ENCODE measurements at regions not wholly inside any gene's neighbourhood (a gene's known extent, or its start where the extent isn't known, plus 50 kb on each side); places are given as distances from the start of the nearest gene placed in this dataset.

DNA sequence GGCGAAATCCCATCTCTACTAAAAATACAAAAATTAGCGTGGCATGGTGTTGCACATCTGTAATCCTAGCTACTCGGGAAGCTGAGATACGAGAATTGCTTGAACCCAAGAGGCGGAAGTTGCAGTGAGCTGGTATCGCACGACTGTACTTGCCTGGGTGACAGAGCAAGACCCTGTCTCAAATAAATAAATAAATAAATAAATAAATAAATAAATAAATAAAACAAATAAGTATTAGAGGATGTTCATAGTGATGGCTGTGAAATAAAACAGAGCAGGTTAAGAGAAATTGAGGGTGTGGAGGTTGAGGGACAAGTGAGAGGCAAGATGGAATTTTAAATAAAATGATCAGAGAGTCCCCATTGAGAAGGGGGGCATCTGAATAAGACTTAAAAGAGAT, 124.7 kb upstream of the DST start:
- H3K4me1 ChIP-seq (ENCODE audit: insufficient read depth, low read length) = no peaks in the 10 kb centered on the region
- ATAC-seq (ENCODE audit: poor library complexity) = no peak
- POLR2A ChIA-PET = no interaction called here
- H3K27ac ChIP-seq (ENCODE audit: low read depth in 1 of 2, low read length in 2 of 2) = no peak overlapping the region
- no peaks in the 10 kb centered on the region for H3K27me3 Mint-ChIP-seq
- intact Hi-C loops (cut with DNase I, micrococcal nuclease) = no loop called here
- H3K9me3 ChIP-seq (ENCODE audit: control insufficient read depth in 1 of 2, insufficient read depth in 1 of 2, low read length in 2 of 2) = no peaks in the 10 kb centered on the region
- no peaks in the 10 kb centered on the region for H3K36me3 ChIP-seq (ENCODE audit: insufficient read depth, low read length)
- no peaks in the 10 kb centered on the region for H3K4me1 Mint-ChIP-seq (ENCODE audit: low read depth)
- H3K27ac Mint-ChIP-seq = no peak overlapping the region
- H3K27me3 ChIP-seq (ENCODE audit: control insufficient read depth in 1 of 2, insufficient read depth in 2 of 2, low read length in 2 of 2) = no peaks in the 10 kb centered on the region
- H3K4me3 ChIP-seq (ENCODE audit: low read length) = no peak overlapping the region
- CTCF ChIA-PET = no interaction called here
- H3K4me3 Mint-ChIP-seq = no peak overlapping the region
- no peaks in the 10 kb centered on the region for H3K9me3 Mint-ChIP-seq
- TF ChIP-seq, protein P1, sequence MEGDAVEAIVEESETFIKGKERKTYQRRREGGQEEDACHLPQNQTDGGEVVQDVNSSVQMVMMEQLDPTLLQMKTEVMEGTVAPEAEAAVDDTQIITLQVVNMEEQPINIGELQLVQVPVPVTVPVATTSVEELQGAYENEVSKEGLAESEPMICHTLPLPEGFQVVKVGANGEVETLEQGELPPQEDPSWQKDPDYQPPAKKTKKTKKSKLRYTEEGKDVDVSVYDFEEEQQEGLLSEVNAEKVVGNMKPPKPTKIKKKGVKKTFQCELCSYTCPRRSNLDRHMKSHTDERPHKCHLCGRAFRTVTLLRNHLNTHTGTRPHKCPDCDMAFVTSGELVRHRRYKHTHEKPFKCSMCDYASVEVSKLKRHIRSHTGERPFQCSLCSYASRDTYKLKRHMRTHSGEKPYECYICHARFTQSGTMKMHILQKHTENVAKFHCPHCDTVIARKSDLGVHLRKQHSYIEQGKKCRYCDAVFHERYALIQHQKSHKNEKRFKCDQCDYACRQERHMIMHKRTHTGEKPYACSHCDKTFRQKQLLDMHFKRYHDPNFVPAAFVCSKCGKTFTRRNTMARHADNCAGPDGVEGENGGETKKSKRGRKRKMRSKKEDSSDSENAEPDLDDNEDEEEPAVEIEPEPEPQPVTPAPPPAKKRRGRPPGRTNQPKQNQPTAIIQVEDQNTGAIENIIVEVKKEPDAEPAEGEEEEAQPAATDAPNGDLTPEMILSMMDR (IDR thresholded peaks at IDR 0.05) = no peak
- no peak for DNase-seq
- H3K36me3 Mint-ChIP-seq (ENCODE audit: low read depth) = no peaks in the 10 kb centered on the region

DNA sequence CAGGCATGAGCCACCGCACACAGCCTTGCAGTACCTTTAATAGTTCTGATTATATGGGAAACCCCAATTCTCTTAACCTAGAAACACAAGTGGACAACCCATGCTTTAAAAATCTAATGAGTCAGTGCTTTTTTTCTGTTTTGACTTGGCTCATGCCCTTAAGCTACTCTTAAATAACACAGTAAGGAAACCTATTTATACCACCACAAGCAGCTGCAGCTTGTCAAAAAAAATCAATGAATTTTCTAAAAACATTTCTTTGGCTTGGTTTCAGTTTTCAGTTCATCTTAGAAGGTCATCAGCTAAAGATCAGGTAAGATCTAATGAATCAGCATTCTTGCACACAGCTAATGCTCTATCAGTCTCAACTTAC, 124.1 kb upstream of the DST start:
- Mint-ChIP-seq H3K4me1 (ENCODE audit: low read depth) (no peaks in the 10 kb centered on the region), H3K36me3 (ENCODE audit: low read depth) (no peaks in the 10 kb centered on the region), H3K4me3 (no peak overlapping the region), H3K9me3 (no peaks in the 10 kb centered on the region), H3K27me3 (no peaks in the 10 kb centered on the region), H3K27ac (no peak overlapping the region)
- intact Hi-C loops (cut with DNase I, micrococcal nuclease) = no loop called here
- H3K4me1 ChIP-seq (ENCODE audit: insufficient read depth, low read length) = no peaks in the 10 kb centered on the region
- H3K36me3 ChIP-seq (ENCODE audit: insufficient read depth, low read length) = no peaks in the 10 kb centered on the region
- ChIA-PET POLR2A (no interaction called here), CTCF (no interaction called here)
- ATAC-seq (ENCODE audit: poor library complexity) (no peak), DNase-seq (no peak)
- no peak overlapping the region for H3K27ac ChIP-seq (ENCODE audit: low read depth in 1 of 2, low read length in 2 of 2)
- no peaks in the 10 kb centered on the region for H3K9me3 ChIP-seq (ENCODE audit: control insufficient read depth in 1 of 2, insufficient read depth in 1 of 2, low read length in 2 of 2)
- no peaks in the 10 kb centered on the region for H3K27me3 ChIP-seq (ENCODE audit: control insufficient read depth in 1 of 2, insufficient read depth in 2 of 2, low read length in 2 of 2)
- TF ChIP-seq, protein P1 (IDR thresholded peaks at IDR 0.05) = no peak
- H3K4me3 ChIP-seq (ENCODE audit: low read length) = no peak overlapping the region

DNA sequence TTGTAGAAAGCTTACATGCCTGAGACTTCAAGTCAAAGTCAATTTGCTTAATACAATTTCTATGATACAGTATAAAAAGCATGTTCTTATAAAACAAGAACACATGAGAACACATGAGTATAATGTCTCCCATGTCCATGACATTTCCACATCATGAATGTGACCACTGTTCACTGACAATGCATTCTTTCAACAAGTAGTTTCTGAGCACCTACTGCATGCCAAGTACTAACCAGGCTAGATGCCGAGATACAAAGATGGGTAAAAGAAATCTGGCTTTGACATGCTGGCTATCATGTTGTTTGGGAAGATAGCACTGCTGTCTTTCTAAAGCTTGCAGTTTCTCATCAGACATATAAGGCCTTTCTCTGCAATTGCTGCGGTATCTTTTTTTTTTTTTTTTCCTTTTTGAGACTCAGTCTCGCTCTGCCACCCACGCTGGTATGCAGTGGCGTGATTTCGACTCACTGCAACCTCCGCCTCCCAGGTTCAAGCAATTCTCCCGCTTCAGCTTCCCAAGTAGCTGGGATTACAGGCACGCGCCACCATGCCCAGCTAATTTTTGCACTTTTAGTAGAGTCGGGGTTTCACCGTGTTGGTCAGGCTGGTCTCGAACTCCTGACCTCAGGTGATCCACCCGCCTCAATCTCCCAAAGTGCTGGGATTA, 123.6 kb upstream of the DST start:
- no peak overlapping the region for H3K4me3 Mint-ChIP-seq
- intact Hi-C loops (cut with DNase I, micrococcal nuclease) = no loop called here
- no peak overlapping the region for H3K27ac ChIP-seq (ENCODE audit: low read depth in 1 of 2, low read length in 2 of 2)
- ChIA-PET POLR2A (interaction anchor here (0.7 kb wide), 2 partner anchors 81 to 168 kb away, joined by 3 to 4 read pairs; no protein-coding TSS in a partner anchor), CTCF (no interaction called here)
- H3K9me3 Mint-ChIP-seq = no peaks in the 10 kb centered on the region
- H3K9me3 ChIP-seq (ENCODE audit: control insufficient read depth in 1 of 2, insufficient read depth in 1 of 2, low read length in 2 of 2) = no peaks in the 10 kb centered on the region
- no peaks in the 10 kb centered on the region for H3K36me3 Mint-ChIP-seq (ENCODE audit: low read depth)
- no peaks in the 10 kb centered on the region for H3K27me3 Mint-ChIP-seq
- DNase-seq (no peak), ATAC-seq (ENCODE audit: poor library complexity) (no peak)
- no peaks in the 10 kb centered on the region for H3K4me1 Mint-ChIP-seq (ENCODE audit: low read depth)
- H3K36me3 ChIP-seq (ENCODE audit: insufficient read depth, low read length) = no peaks in the 10 kb centered on the region
- H3K4me1 ChIP-seq (ENCODE audit: insufficient read depth, low read length) = no peaks in the 10 kb centered on the region
- H3K4me3 ChIP-seq (ENCODE audit: low read length) = no peak overlapping the region
- H3K27ac Mint-ChIP-seq = no peak overlapping the region
- no peaks in the 10 kb centered on the region for H3K27me3 ChIP-seq (ENCODE audit: control insufficient read depth in 1 of 2, insufficient read depth in 2 of 2, low read length in 2 of 2)
- TF ChIP-seq, protein P1 (IDR thresholded peaks at IDR 0.05) = no peak
